IMR-90 (cell line): ENCODE measurements at regions not wholly inside any gene's neighbourhood (a gene's known extent, or its start where the extent isn't known, plus 50 kb on each side); places are given as distances from the start of the nearest gene placed in this dataset.

Experiments
- MAZ ChIP-seq: IDR thresholded peaks from 2 replicates; pipeline ENCODE4 v1.6.1; 2012; ENCODE audit warnings: low read depth, mild to moderate bottlenecking, low read length, improper control_type of control experiment, moderate library complexity, borderline replicate concordance
- POLR2A ChIP-seq: IDR thresholded peaks from 2 replicates; pipeline ENCODE4 v1.6.1; 2012; ENCODE audit warnings: mild to moderate bottlenecking, low read depth, low read length
- SMC3 ChIP-seq: fragments of 150-350 bp; IDR thresholded peaks from 2 replicates; pipeline ENCODE4 v1.6.1; 2016; ENCODE audit warnings: low read depth, mild to moderate bottlenecking, antibody characterized with exemption, low read length, moderate library complexity
- TF ChIP-seq, protein P1 (sequence below): conservative IDR thresholded peaks from 2 replicates; pipeline ENCODE4 v1.5.1; 2012; ENCODE audit warnings: mild to moderate bottlenecking, low read depth, low read length, improper control_type of control experiment

- TF ChIP-seq SMC3 (no peak), MAZ (no peak), POLR2A (no peak)
- TF ChIP-seq, protein P1, sequence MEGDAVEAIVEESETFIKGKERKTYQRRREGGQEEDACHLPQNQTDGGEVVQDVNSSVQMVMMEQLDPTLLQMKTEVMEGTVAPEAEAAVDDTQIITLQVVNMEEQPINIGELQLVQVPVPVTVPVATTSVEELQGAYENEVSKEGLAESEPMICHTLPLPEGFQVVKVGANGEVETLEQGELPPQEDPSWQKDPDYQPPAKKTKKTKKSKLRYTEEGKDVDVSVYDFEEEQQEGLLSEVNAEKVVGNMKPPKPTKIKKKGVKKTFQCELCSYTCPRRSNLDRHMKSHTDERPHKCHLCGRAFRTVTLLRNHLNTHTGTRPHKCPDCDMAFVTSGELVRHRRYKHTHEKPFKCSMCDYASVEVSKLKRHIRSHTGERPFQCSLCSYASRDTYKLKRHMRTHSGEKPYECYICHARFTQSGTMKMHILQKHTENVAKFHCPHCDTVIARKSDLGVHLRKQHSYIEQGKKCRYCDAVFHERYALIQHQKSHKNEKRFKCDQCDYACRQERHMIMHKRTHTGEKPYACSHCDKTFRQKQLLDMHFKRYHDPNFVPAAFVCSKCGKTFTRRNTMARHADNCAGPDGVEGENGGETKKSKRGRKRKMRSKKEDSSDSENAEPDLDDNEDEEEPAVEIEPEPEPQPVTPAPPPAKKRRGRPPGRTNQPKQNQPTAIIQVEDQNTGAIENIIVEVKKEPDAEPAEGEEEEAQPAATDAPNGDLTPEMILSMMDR = no peak
Observed at GRCh38 chr2:525021-525420, 152.2 kb downstream of the TMEM18 start.
